ENCODE measurements at regions not wholly inside any gene's neighbourhood (a gene's known extent, or its start where the extent isn't known, plus 50 kb on each side); places are given as distances from the start of the nearest gene placed in this dataset.
"Not testable (repeated sequence)": the region's sequence is repeated elsewhere in the genome, so short reads cannot be mapped to it uniquely, and the experiment has no call there.

DNA sequence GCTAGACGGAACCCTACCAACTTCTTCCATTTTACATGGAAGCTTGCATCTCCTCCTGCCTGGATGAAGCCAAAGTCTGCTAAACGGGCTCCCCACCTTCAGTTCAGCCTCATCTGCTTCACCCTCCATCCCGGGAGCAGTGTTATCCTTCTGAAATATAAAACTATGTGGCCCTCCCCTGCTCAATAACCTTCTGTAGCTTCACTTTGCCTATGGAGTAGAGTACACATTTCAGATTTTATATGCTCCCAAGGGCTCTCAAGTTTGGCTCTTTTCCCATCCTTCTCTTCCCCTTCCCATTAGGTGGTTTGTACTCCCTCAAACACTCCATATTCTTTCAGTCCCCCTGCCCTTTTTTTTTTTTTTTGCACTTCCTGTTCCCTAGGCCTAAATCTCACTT lies 115.9 kb upstream of the RAI2 start:
- BruUV-seq (replicated peaks): no TSS peak
- intact Hi-C loops (cut with micrococcal nuclease; ENCODE audit: unreplicated experiment): no loop called here
- TF ChIP-seq, protein P1, sequence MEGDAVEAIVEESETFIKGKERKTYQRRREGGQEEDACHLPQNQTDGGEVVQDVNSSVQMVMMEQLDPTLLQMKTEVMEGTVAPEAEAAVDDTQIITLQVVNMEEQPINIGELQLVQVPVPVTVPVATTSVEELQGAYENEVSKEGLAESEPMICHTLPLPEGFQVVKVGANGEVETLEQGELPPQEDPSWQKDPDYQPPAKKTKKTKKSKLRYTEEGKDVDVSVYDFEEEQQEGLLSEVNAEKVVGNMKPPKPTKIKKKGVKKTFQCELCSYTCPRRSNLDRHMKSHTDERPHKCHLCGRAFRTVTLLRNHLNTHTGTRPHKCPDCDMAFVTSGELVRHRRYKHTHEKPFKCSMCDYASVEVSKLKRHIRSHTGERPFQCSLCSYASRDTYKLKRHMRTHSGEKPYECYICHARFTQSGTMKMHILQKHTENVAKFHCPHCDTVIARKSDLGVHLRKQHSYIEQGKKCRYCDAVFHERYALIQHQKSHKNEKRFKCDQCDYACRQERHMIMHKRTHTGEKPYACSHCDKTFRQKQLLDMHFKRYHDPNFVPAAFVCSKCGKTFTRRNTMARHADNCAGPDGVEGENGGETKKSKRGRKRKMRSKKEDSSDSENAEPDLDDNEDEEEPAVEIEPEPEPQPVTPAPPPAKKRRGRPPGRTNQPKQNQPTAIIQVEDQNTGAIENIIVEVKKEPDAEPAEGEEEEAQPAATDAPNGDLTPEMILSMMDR (IDR thresholded peaks at IDR 0.05; ENCODE audit: insufficient read depth in 1 of 2, low read depth in 1 of 2, low read length in 1 of 2, severe bottlenecking in 1 of 2, unreplicated experiment in 1 of 2): no peak

DNA sequence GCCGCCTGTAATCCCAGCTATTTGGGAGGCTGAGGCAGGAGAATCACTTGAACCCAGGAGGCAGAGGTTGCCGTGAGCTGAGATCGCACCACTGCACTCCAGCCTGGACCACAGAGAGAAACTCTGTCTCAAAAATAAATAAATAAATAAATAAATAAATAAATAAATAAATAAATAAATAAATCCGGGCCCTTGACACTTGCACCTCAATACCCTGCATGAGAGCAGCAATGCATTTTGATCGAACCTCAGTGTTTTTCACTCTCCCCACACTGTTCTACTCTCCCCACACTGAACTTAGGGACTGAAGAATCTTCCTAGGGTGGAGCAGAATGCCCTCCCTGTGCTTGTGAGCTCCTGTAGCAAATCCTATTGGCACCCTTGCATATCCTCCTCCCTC lies 114.3 kb upstream of the RAI2 start:
- H3K27ac Mint-ChIP-seq (ENCODE audit: unreplicated experiment); BruUV-seq (replicated peaks); POLR2A ChIA-PET: not testable (repeated sequence)

More for the DNA sequence above, 115.9 kb upstream of the RAI2 start:
- Histone ChIP-seq H3K9me3 (no peaks in the 10 kb centered on the region), H3K36me3 (ENCODE audit: control insufficient read depth, insufficient read depth, low read length) (no peaks in the 10 kb centered on the region), H3K4me3 (ENCODE audit: low read depth, low read length) (no peak overlapping the region), H3K27me3 (replicated peaks; ENCODE audit: control insufficient read depth, insufficient read depth, low read length) (no peaks in the 10 kb centered on the region), H3K4me1 (no peaks in the 10 kb centered on the region)
- no peak overlapping the region for H3K27ac Mint-ChIP-seq (ENCODE audit: unreplicated experiment)
- no peak for DNase-seq
- no peak overlapping the region for H3K4me3 Mint-ChIP-seq (ENCODE audit: unreplicated experiment)
- H3K9me3 Mint-ChIP-seq (ENCODE audit: unreplicated experiment): no peaks in the 10 kb centered on the region
- CTCF ChIA-PET: no interaction called here
- peaks cover 12% of the 10 kb centered on the region for H3K27me3 Mint-ChIP-seq (ENCODE audit: insufficient read depth, unreplicated experiment)
- H3K4me1 Mint-ChIP-seq (ENCODE audit: low read depth, unreplicated experiment): no peaks in the 10 kb centered on the region
- POLR2A ChIA-PET: no interaction called here
- H3K36me3 Mint-ChIP-seq (ENCODE audit: insufficient read depth, unreplicated experiment): no peaks in the 10 kb centered on the region

DNA sequence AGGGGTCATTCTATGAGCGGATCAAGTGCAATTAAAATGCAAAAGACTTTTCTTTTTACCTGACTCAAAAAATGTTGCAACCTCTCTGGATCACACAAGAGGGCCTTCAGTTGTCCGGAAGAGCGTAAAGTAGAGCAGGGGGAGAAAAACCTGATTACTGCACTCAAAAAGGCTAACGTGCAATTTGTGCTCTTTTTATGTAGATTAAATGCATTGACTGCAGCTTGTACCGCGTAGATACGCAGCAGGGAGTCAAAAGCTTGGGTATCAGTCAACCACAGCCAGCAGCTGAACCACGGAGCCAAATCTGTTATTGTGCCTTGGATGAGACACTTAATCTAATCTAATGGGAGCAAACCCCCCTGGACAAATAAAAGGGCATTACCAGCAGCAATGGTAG lies 107.3 kb upstream of the RAI2 start:
- Histone ChIP-seq H3K36me3 (ENCODE audit: control insufficient read depth, insufficient read depth, low read length) (no peaks in the 10 kb centered on the region), H3K4me3 (ENCODE audit: low read depth, low read length) (no peak overlapping the region), H3K9me3 (no peaks in the 10 kb centered on the region), H3K27me3 (replicated peaks; ENCODE audit: control insufficient read depth, insufficient read depth, low read length) (no peaks in the 10 kb centered on the region), H3K4me1 (no peaks in the 10 kb centered on the region)
- BruUV-seq (replicated peaks): no TSS peak
- ChIA-PET POLR2A (no interaction called here), CTCF (no interaction called here)
- no peak overlapping the region for H3K4me3 Mint-ChIP-seq (ENCODE audit: unreplicated experiment)
- H3K27me3 Mint-ChIP-seq (ENCODE audit: insufficient read depth, unreplicated experiment): peaks cover 2% of the 10 kb centered on the region
- no peak for DNase-seq
- H3K27ac Mint-ChIP-seq (ENCODE audit: unreplicated experiment): no peak overlapping the region
- no peaks in the 10 kb centered on the region for H3K4me1 Mint-ChIP-seq (ENCODE audit: low read depth, unreplicated experiment)
- no peaks in the 10 kb centered on the region for H3K9me3 Mint-ChIP-seq (ENCODE audit: unreplicated experiment)
- no peaks in the 10 kb centered on the region for H3K36me3 Mint-ChIP-seq (ENCODE audit: insufficient read depth, unreplicated experiment)
- TF ChIP-seq, protein P1 (IDR thresholded peaks at IDR 0.05; ENCODE audit: insufficient read depth in 1 of 2, low read depth in 1 of 2, low read length in 1 of 2, severe bottlenecking in 1 of 2, unreplicated experiment in 1 of 2): no peak
- intact Hi-C loops (cut with micrococcal nuclease; ENCODE audit: unreplicated experiment): no loop called here

More for the DNA sequence above, 114.3 kb upstream of the RAI2 start:
- H3K36me3 ChIP-seq (ENCODE audit: control insufficient read depth, insufficient read depth, low read length); H3K36me3 Mint-ChIP-seq (ENCODE audit: insufficient read depth, unreplicated experiment); H3K9me3 ChIP-seq; H3K4me3 ChIP-seq (ENCODE audit: low read depth, low read length); CTCF ChIA-PET; DNase-seq; H3K4me1 ChIP-seq; H3K27me3 ChIP-seq (replicated peaks; ENCODE audit: control insufficient read depth, insufficient read depth, low read length); H3K4me3 Mint-ChIP-seq (ENCODE audit: unreplicated experiment); intact Hi-C loops (cut with micrococcal nuclease; ENCODE audit: unreplicated experiment); H3K9me3 Mint-ChIP-seq (ENCODE audit: unreplicated experiment); H3K4me1 Mint-ChIP-seq (ENCODE audit: low read depth, unreplicated experiment): not testable (repeated sequence)
- H3K27me3 Mint-ChIP-seq (ENCODE audit: insufficient read depth, unreplicated experiment): peaks cover 12% of the 10 kb centered on the region

DNA sequence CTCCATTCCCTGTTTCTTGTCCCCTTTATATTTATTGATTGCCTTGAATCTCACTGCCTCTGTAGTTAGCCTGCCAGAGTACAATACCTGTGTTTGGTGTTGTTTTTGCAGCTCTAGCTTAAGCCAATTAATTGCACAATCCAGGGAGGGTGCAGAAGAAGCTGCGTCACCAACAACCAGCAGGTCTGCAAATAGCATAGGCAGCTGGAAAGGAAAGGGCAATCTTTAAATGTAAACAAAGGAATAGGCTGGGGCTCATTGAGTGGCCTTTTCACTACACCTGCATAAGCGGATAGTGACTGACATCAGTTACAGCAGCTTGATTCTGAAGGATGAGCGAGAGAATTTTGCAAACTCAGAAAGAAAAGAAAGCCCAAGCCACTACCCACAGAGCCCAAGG lies 106.8 kb upstream of the RAI2 start:
- H3K27me3 Mint-ChIP-seq (ENCODE audit: insufficient read depth, unreplicated experiment): peaks cover 2% of the 10 kb centered on the region
- H3K36me3 Mint-ChIP-seq (ENCODE audit: insufficient read depth, unreplicated experiment): no peaks in the 10 kb centered on the region
- intact Hi-C loops (cut with micrococcal nuclease; ENCODE audit: unreplicated experiment): no loop called here
- no peaks in the 10 kb centered on the region for H3K36me3 ChIP-seq (ENCODE audit: control insufficient read depth, insufficient read depth, low read length)
- POLR2A ChIA-PET: no interaction called here
- no peak overlapping the region for H3K27ac Mint-ChIP-seq (ENCODE audit: unreplicated experiment)
- H3K9me3 Mint-ChIP-seq (ENCODE audit: unreplicated experiment): no peaks in the 10 kb centered on the region
- no peaks in the 10 kb centered on the region for H3K4me1 ChIP-seq
- H3K9me3 ChIP-seq: no peaks in the 10 kb centered on the region
- H3K27me3 ChIP-seq (replicated peaks; ENCODE audit: control insufficient read depth, insufficient read depth, low read length): no peaks in the 10 kb centered on the region
- BruUV-seq (replicated peaks): no TSS peak
- no peak overlapping the region for H3K4me3 ChIP-seq (ENCODE audit: low read depth, low read length)
- TF ChIP-seq, protein P1 (IDR thresholded peaks at IDR 0.05; ENCODE audit: insufficient read depth in 1 of 2, low read depth in 1 of 2, low read length in 1 of 2, severe bottlenecking in 1 of 2, unreplicated experiment in 1 of 2): no peak
- CTCF ChIA-PET: no interaction called here
- H3K4me3 Mint-ChIP-seq (ENCODE audit: unreplicated experiment): no peak overlapping the region
- no peak for DNase-seq
- no peaks in the 10 kb centered on the region for H3K4me1 Mint-ChIP-seq (ENCODE audit: low read depth, unreplicated experiment)
